NCI-H1436 treated with DMSO at 0.1 percent for 48 hours (cell line): ENCODE measurements at regions not wholly inside any gene's neighbourhood (a gene's known extent, or its start where the extent isn't known, plus 50 kb on each side); places are given as distances from the start of the nearest gene placed in this dataset.
"Not testable (repeated sequence)": the region's sequence is repeated elsewhere in the genome, so short reads cannot be mapped to it uniquely, and the experiment has no call there.

Experiments
- DNase-seq: peaks from one replicate; lab custom pipeline; 2025; lab: John Stamatoyannopoulos, UW

- no peak for DNase-seq
Measured at GRCh38 chr5:25764733-25765132, 1120.0 kb upstream of the CDH10 start.

- no peak for DNase-seq
Measured at GRCh38 chr5:25763781-25764180, 1119.0 kb upstream of the CDH10 start.

GRCh38 chr5:25754895-25755294, 1110.1 kb upstream of the CDH10 start:
- no peak for DNase-seq

- no peak for DNase-seq
Measured at GRCh38 chr5:25744908-25745307, 1100.1 kb upstream of the CDH10 start.

GRCh38 chr5:25716680-25717079, 1071.9 kb upstream of the CDH10 start:
- no peak for DNase-seq

- no peak for DNase-seq
Measured at GRCh38 chr5:25713259-25713658, 1068.5 kb upstream of the CDH10 start.

GRCh38 chr5:25707093-25707492, 1062.3 kb upstream of the CDH10 start:
- DNase-seq = no peak

GRCh38 chr5:25701936-25702335, 1057.2 kb upstream of the CDH10 start:
- no peak for DNase-seq

- DNase-seq = no peak
Measured at GRCh38 chr5:25694801-25695200, 1050.0 kb upstream of the CDH10 start.

- no peak for DNase-seq
Measured at GRCh38 chr5:25688156-25688555, 1043.4 kb upstream of the CDH10 start.

GRCh38 chr5:25669645-25670401, 1025.0 kb upstream of the CDH10 start:
- DNase-seq = no peak

- no peak for DNase-seq
Measured at GRCh38 chr5:25662610-25663009, 1017.8 kb upstream of the CDH10 start.

GRCh38 chr5:25650316-25650715, 1005.5 kb upstream of the CDH10 start:
- not testable (repeated sequence) for DNase-seq

- DNase-seq = no peak
Measured at GRCh38 chr5:25649628-25650265, 1005.0 kb upstream of the CDH10 start.

- DNase-seq = no peak
Measured at GRCh38 chr5:25646421-25647341, 1001.9 kb upstream of the CDH10 start.

- DNase-seq = no peak
Measured at GRCh38 chr5:25641124-25641523, 996.3 kb upstream of the CDH10 start.

- DNase-seq = no peak
Measured at GRCh38 chr5:25619273-25619672, 974.5 kb upstream of the CDH10 start.

GRCh38 chr5:25618821-25619220, 974.0 kb upstream of the CDH10 start:
- peak; percentile 43 for DNase-seq

GRCh38 chr5:25614466-25614865, 969.7 kb upstream of the CDH10 start:
- no peak for DNase-seq

GRCh38 chr5:25604681-25605080, 959.9 kb upstream of the CDH10 start:
- DNase-seq = no peak

- DNase-seq = no peak
Measured at GRCh38 chr5:25579111-25579510, 934.3 kb upstream of the CDH10 start.

GRCh38 chr5:25573691-25574090, 928.9 kb upstream of the CDH10 start:
- no peak for DNase-seq
